GM21423 (cell line): ENCODE measurements at regions not wholly inside any gene's neighbourhood (a gene's known extent, or its start where the extent isn't known, plus 50 kb on each side); places are given as distances from the start of the nearest gene placed in this dataset.
"Not testable (repeated sequence)": the region's sequence is repeated elsewhere in the genome, so short reads cannot be mapped to it uniquely, and the experiment has no call there.

Experiments
- ATAC-seq: cut with Tn5 transposase; IDR thresholded peaks from one replicate; pipeline ENCODE4 v1.9.1; 2021; ENCODE audit warnings: mild to moderate bottlenecking, moderate library complexity; ENCODE audit not compliant: unreplicated experiment

- no peak for ATAC-seq
These were observed 56.3 kb upstream of the NCKAP5 start for GRCh38 chr2:133624551-133624950.

- no peak for ATAC-seq
These were observed 59.5 kb upstream of the NCKAP5 start for GRCh38 chr2:133627741-133628140.

DNA sequence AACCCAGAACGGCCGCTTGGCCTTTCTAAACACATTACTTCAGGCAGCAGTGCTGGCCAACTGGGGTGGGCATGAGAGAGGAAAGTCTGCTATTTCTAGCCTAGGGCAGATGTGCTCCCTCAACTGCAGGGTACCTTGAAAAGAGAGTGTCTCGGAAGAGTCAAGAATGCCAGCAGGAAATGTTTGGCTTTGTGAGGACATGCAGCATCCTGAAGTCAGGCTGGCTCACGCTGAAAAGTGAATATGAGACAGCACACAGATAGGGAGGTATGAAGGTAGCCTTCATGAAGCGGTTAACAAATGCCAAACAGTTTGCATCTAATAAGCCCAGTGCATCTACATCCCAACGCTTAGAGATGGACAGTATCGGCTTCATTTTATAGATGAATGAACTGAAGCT, 65.0 kb upstream of the NCKAP5 start:
- no peak for ATAC-seq

- ATAC-seq, result no peak
These were observed 65.7 kb upstream of the NCKAP5 start for GRCh38 chr2:133633881-133634409.

- ATAC-seq, result no peak
These were observed 66.9 kb upstream of the NCKAP5 start for GRCh38 chr2:133635131-133635530.

- no peak for ATAC-seq
These were observed 68.0 kb upstream of the NCKAP5 start for GRCh38 chr2:133636287-133636686.

GRCh38 chr2:133640103-133640502, 71.8 kb upstream of the NCKAP5 start:
- ATAC-seq, result no peak

GRCh38 chr2:133641497-133641896, 73.2 kb upstream of the NCKAP5 start:
- no peak for ATAC-seq

GRCh38 chr2:133641942-133642725, 73.9 kb upstream of the NCKAP5 start:
- ATAC-seq, result no peak

GRCh38 chr2:133642791-133643191, 74.5 kb upstream of the NCKAP5 start:
- no peak for ATAC-seq

GRCh38 chr2:133643863-133644262, 75.6 kb upstream of the NCKAP5 start:
- ATAC-seq, result no peak

- ATAC-seq, result no peak
These were observed 76.6 kb upstream of the NCKAP5 start for GRCh38 chr2:133644846-133645245.

DNA sequence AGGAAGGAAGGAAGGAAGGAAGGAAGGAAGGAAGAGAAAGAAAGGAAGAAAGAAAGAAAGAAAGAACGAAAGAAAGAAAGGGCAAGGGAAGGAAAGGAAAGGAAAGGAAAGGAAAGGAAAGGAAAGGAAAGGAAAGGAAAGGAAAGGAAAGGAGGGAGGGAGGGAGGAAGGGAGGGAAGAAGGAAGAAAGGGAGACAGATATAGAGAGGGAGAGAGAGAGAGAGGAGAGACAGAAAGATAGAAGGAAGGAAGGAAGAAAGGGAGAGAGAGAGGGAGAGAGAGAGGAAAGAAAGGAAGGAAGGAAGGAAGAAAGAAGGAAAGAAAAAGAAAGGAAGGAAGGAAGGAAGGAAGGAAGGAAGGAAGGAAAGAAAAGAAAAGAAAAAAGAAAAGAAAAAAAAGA, 79.1 kb upstream of the NCKAP5 start:
- not testable (repeated sequence) for ATAC-seq

DNA sequence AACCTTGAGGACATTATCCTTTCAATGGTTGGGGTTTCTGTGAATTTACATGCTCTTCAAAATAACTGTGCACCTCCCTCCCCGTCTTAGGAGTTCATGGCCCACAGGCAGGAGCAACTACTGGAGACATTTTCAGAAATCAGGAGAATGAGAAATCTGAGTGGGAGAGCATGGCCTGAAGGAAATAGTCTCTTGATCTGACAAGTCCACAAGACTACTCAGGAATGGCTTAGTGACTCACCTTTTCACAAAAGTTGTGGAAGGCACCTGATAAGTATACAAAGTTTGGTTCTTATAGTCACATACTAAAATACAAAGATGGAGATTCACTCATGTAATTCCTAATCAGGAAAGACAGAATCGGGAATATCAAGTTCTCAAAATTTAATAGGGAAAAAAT, 83.6 kb upstream of the NCKAP5 start:
- ATAC-seq, result no peak

GRCh38 chr2:133652398-133652797, 84.1 kb upstream of the NCKAP5 start:
- ATAC-seq, result no peak

GRCh38 chr2:133653056-133653455, 84.8 kb upstream of the NCKAP5 start:
- no peak for ATAC-seq

GRCh38 chr2:133654949-133655348, 86.7 kb upstream of the NCKAP5 start:
- ATAC-seq, result no peak

GRCh38 chr2:133655610-133656009, 87.3 kb upstream of the NCKAP5 start:
- no peak for ATAC-seq

GRCh38 chr2:133657591-133657990, 89.3 kb upstream of the NCKAP5 start:
- ATAC-seq, result no peak

- ATAC-seq, result no peak
These were observed 90.0 kb upstream of the NCKAP5 start for GRCh38 chr2:133658020-133658903.

DNA sequence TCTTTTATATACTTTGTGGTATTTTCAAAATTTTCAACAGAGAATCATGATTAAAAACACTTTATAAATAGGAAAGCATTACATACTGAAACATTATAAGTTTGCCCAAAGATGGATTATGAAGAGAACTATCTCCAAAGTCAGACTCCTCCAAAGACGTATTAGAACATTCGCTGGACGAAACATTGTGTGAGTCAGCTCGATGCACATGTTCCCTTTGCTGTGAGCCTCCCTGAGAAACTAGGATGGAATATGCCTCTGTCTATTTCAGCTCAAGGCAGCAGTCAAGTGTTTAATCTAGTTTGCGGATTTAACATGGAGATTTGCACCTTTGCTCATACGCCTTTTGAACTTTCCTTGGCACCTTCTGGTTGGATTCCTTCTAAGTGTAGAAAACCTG, 92.2 kb upstream of the NCKAP5 start:
- ATAC-seq, result no peak

DNA sequence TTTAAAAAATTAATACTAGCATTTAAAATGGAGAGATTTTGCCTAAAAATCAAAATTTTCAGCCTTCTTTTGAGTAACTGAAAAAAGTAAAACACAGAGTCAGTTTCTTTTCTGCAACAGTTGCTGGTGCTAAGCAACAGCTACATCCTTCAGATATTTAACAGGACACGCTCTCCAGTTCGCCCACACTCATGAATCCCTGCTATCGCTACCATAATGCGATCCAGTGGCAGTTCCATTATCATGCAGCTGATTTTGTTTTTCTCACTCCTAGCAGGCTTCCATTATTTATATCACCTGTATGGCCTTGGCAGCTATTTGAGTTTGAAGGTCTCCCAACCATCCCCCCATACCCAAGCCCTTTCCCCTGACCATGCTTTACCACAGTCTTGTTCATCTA, 93.1 kb upstream of the NCKAP5 start:
- ATAC-seq, result no peak
